Liver (tissue), 3 donors: ENCODE measurements at regions not wholly inside any gene's neighbourhood (a gene's known extent, or its start where the extent isn't known, plus 50 kb on each side); places are given as distances from the start of the nearest gene placed in this dataset.

Experiments used
- EGR1 ChIP-seq, 2 donors: IDR thresholded peaks; 2 replicates each; pipeline ENCODE4 v1.6.1; 2016 to 2018; ENCODE audit warnings: antibody characterized with exemption in 2 of 2, low read depth in 2 of 2
- FOXA1 ChIP-seq: IDR thresholded peaks from 2 replicates; pipeline ENCODE4 v1.6.1; 2016; ENCODE audit warnings: antibody characterized with exemption
- GABPA ChIP-seq, 2 donors: IDR thresholded peaks in 1 of 2; conservative IDR thresholded peaks in 1 of 2; 2 replicates each; pipeline ENCODE4 v1.6.1; 2016; ENCODE audit warnings: antibody characterized with exemption in 2 of 2, mild to moderate bottlenecking in 1 of 2, moderate library complexity in 1 of 2
- HNF4A ChIP-seq, 2 donors: conservative IDR thresholded peaks; 2 replicates each; pipeline ENCODE4 v1.6.1; 2016; ENCODE audit warnings: antibody characterized with exemption in 2 of 2, mild to moderate bottlenecking in 2 of 2
- NR2F2 ChIP-seq: IDR thresholded peaks from 2 replicates; pipeline ENCODE4 v1.6.1; 2016; ENCODE audit warnings: antibody characterized with exemption
- SP1 ChIP-seq: IDR thresholded peaks from 2 replicates; pipeline ENCODE4 v1.6.1; 2018; ENCODE audit warnings: antibody characterized with exemption, mild to moderate bottlenecking
- TAF1 ChIP-seq: conservative IDR thresholded peaks from 2 replicates; pipeline ENCODE4 v1.6.1; 2016; ENCODE audit warnings: antibody characterized with exemption, mild to moderate bottlenecking
- YY1 ChIP-seq: IDR thresholded peaks from 2 replicates; pipeline ENCODE4 v1.6.1; 2016; ENCODE audit warnings: antibody characterized with exemption, mild to moderate bottlenecking
- TF ChIP-seq, protein P1 (sequence below): fragments of 150-350 bp; IDR thresholded peaks from 2 replicates; pipeline ENCODE4 v1.5.1; 2017; ENCODE audit warnings: improper control_type of control experiment, low read depth, low read length; ENCODE audit not compliant: missing input control
- TF ChIP-seq, protein P2 (sequence below): IDR thresholded peaks from 2 replicates; pipeline ENCODE4 v1.6.1; 2016; ENCODE audit warnings: antibody characterized with exemption
- TF ChIP-seq, protein P3 (sequence below): IDR thresholded peaks from 2 replicates; pipeline ENCODE4 v1.6.1; 2016; ENCODE audit warnings: antibody characterized with exemption
- donor health status: healthy.
- donor health status: healthy.

DNA sequence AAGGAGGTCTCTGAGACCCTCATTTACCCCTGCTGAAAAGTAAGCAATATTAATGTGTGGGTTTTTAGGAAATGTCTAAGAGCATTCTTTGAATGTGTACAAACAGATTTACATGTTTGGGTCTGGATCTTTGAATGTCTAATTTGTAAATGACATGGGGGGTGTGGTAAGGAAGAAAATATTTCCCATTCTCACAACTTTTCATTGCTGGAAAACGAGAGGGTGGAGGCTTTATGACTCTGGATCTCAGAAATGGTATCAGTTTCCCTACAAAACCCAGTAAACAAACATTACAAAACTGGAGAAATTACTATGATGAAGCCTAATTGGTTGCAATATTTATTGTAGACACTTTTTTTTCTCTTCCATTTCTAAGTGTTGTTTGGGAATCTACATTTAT lies 98.1 kb upstream of the FOXB1 start:
- TF ChIP-seq TAF1 (no peak), SP1 (no peak), HNF4A (conservative IDR thresholded peaks at IDR 0.05) (no peak), YY1 (no peak), GABPA (IDR thresholded peaks at IDR 0.05 in 1 of 2, conservative IDR thresholded peaks at IDR 0.05 in 1 of 2) (no peak), EGR1 (IDR thresholded peaks at IDR 0.05; ENCODE audit: low read depth in 2 of 2) (no peak), FOXA1 (no peak), NR2F2 (no peak)
- TF ChIP-seq, protein P1, sequence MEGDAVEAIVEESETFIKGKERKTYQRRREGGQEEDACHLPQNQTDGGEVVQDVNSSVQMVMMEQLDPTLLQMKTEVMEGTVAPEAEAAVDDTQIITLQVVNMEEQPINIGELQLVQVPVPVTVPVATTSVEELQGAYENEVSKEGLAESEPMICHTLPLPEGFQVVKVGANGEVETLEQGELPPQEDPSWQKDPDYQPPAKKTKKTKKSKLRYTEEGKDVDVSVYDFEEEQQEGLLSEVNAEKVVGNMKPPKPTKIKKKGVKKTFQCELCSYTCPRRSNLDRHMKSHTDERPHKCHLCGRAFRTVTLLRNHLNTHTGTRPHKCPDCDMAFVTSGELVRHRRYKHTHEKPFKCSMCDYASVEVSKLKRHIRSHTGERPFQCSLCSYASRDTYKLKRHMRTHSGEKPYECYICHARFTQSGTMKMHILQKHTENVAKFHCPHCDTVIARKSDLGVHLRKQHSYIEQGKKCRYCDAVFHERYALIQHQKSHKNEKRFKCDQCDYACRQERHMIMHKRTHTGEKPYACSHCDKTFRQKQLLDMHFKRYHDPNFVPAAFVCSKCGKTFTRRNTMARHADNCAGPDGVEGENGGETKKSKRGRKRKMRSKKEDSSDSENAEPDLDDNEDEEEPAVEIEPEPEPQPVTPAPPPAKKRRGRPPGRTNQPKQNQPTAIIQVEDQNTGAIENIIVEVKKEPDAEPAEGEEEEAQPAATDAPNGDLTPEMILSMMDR, result no peak
- TF ChIP-seq, protein P2, sequence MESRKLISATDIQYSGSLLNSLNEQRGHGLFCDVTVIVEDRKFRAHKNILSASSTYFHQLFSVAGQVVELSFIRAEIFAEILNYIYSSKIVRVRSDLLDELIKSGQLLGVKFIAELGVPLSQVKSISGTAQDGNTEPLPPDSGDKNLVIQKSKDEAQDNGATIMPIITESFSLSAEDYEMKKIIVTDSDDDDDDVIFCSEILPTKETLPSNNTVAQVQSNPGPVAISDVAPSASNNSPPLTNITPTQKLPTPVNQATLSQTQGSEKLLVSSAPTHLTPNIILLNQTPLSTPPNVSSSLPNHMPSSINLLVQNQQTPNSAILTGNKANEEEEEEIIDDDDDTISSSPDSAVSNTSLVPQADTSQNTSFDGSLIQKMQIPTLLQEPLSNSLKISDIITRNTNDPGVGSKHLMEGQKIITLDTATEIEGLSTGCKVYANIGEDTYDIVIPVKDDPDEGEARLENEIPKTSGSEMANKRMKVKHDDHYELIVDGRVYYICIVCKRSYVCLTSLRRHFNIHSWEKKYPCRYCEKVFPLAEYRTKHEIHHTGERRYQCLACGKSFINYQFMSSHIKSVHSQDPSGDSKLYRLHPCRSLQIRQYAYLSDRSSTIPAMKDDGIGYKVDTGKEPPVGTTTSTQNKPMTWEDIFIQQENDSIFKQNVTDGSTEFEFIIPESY, result no peak
- TF ChIP-seq, protein P3, sequence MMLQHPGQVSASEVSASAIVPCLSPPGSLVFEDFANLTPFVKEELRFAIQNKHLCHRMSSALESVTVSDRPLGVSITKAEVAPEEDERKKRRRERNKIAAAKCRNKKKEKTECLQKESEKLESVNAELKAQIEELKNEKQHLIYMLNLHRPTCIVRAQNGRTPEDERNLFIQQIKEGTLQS, result no peak
